WTC11 (cell line): ENCODE measurements at regions not wholly inside any gene's neighbourhood (a gene's known extent, or its start where the extent isn't known, plus 50 kb on each side); places are given as distances from the start of the nearest gene placed in this dataset.
A peak's percentile ranks its signal among the peaks of the same experiment; 100 is the strongest.

Experiments
- ATAC-seq: fragments of 200-7000 bp; cut with Tn5 transposase; 2 replicates; pipeline ENCODE4 v1.10.0; 2021; ENCODE audit warnings: mild to moderate bottlenecking, moderate library complexity
- CTCF ChIA-PET: fragments of 300-600 bp; sonication (Branson Sonifier 250); formaldehyde crosslinking; loops from one replicate; lab custom pipeline; 2021; ENCODE audit warnings: antibody characterized with exemption; lab: Charles Lee
- POLR2A ChIA-PET: fragments of 350-600 bp; sonication (Branson Sonifier 250); formaldehyde crosslinking; loops from one replicate; lab custom pipeline; 2021; ENCODE audit warnings: antibody characterized with exemption; lab: Charles Lee
- DNase-seq: peaks from one replicate; pipeline ENCODE4 v3.0.0; 2021; ENCODE audit warnings: low spot score
- H3K27ac Mint-ChIP-seq: 2 replicates; pipeline ENCODE4 v1.8.0; 2021; ENCODE audit warnings: mixed read lengths
- H3K27me3 Mint-ChIP-seq: 2 replicates; pipeline ENCODE4 v1.8.0; 2021; ENCODE audit warnings: low read depth, mild to moderate bottlenecking, moderate library complexity, mixed read lengths
- H3K36me3 Mint-ChIP-seq: 2 replicates; pipeline ENCODE4 v1.8.0; 2021; ENCODE audit warnings: mixed read lengths
- H3K4me1 Mint-ChIP-seq: 2 replicates; pipeline ENCODE4 v1.8.0; 2022; ENCODE audit warnings: mixed read lengths
- H3K4me3 Mint-ChIP-seq: 2 replicates; pipeline ENCODE4 v1.8.0; 2021; ENCODE audit warnings: mild to moderate bottlenecking, moderate library complexity, mixed read lengths
- H3K9me3 Mint-ChIP-seq: 2 replicates; pipeline ENCODE4 v1.8.0; 2021; ENCODE audit warnings: mixed read lengths
- ARID4B ChIP-seq: sonication (generic); formaldehyde crosslinking; IDR thresholded peaks from 2 replicates; pipeline ENCODE4 v1.8.0; 2023; ENCODE audit warnings: missing genetic modification reagents, mild to moderate bottlenecking, borderline replicate concordance
- ATF1 ChIP-seq: sonication (generic); formaldehyde crosslinking; IDR thresholded peaks from 2 replicates; pipeline ENCODE4 v1.8.1; 2023; ENCODE audit warnings: mild to moderate bottlenecking, moderate library complexity, missing genetic modification reagents
- CREB1 ChIP-seq: sonication (generic); formaldehyde crosslinking; IDR thresholded peaks from 2 replicates; pipeline ENCODE4 v1.8.0; 2023; ENCODE audit warnings: mild to moderate bottlenecking, missing genetic modification reagents
- CTCF ChIP-seq: fragments of 200-600 bp; IDR thresholded peaks from 2 replicates; pipeline ENCODE4 v1.8.0; 2022; ENCODE audit warnings: antibody characterized with exemption
- ELF4 ChIP-seq: sonication (generic); formaldehyde crosslinking; IDR thresholded peaks from 2 replicates; pipeline ENCODE4 v1.8.1; 2022; ENCODE audit warnings: low read depth, mild to moderate bottlenecking, moderate library complexity, missing genetic modification reagents
- ESRRA ChIP-seq: sonication (generic); formaldehyde crosslinking; IDR thresholded peaks from 2 replicates; pipeline ENCODE4 v1.8.1; 2022; ENCODE audit warnings: mild to moderate bottlenecking, missing genetic modification reagents, borderline replicate concordance
- ETV6 ChIP-seq: sonication (generic); formaldehyde crosslinking; IDR thresholded peaks from 2 replicates; pipeline ENCODE4 v1.8.1; 2022; ENCODE audit warnings: mild to moderate bottlenecking, missing genetic modification reagents
- IRF2 ChIP-seq: sonication (generic); formaldehyde crosslinking; IDR thresholded peaks from 2 replicates; pipeline ENCODE4 v1.8.0; 2022; ENCODE audit warnings: low read depth, missing genetic modification reagents, borderline replicate concordance
- MAX ChIP-seq: sonication (generic); formaldehyde crosslinking; IDR thresholded peaks from 2 replicates; pipeline ENCODE4 v1.8.0; 2022; ENCODE audit warnings: mild to moderate bottlenecking, missing genetic modification reagents
- MLX ChIP-seq: sonication (generic); formaldehyde crosslinking; IDR thresholded peaks from 2 replicates; pipeline ENCODE4 v1.8.1; 2023; ENCODE audit warnings: mild to moderate bottlenecking, missing genetic modification reagents, moderate library complexity
- NFATC4 ChIP-seq: fragments of 250-450 bp; sonication (Bioruptor Pico); IDR thresholded peaks from 2 replicates; pipeline ENCODE4 v1.9.0; 2021; ENCODE audit warnings: mild to moderate bottlenecking
- NFE2L1 ChIP-seq: sonication (generic); formaldehyde crosslinking; IDR thresholded peaks from 2 replicates; pipeline ENCODE4 v1.8.1; 2023; ENCODE audit warnings: missing genetic modification reagents
- NR3C1 ChIP-seq: sonication (generic); formaldehyde crosslinking; conservative IDR thresholded peaks from 2 replicates; pipeline ENCODE4 v1.8.1; 2023; ENCODE audit warnings: low read depth, mild to moderate bottlenecking, missing genetic modification reagents
- OVOL2 ChIP-seq: fragments of 250-450 bp; sonication (Bioruptor Pico); IDR thresholded peaks from 2 replicates; pipeline ENCODE4 v1.9.0; 2021; ENCODE audit warnings: mild to moderate bottlenecking, borderline replicate concordance
- PRRX2 ChIP-seq: fragments of 250-450 bp; sonication (Bioruptor Pico); IDR thresholded peaks from 2 replicates; pipeline ENCODE4 v1.8.0; 2021; ENCODE audit warnings: mild to moderate bottlenecking
- RELA ChIP-seq: sonication (generic); formaldehyde crosslinking; IDR thresholded peaks from 2 replicates; pipeline ENCODE4 v1.8.1; 2022; ENCODE audit warnings: missing genetic modification reagents, mild to moderate bottlenecking, borderline replicate concordance
- SMAD3 ChIP-seq: sonication (generic); formaldehyde crosslinking; IDR thresholded peaks from 2 replicates; pipeline ENCODE4 v1.8.0; 2022; ENCODE audit warnings: missing genetic modification reagents, mild to moderate bottlenecking, borderline replicate concordance
- SP1 ChIP-seq: sonication (generic); formaldehyde crosslinking; conservative IDR thresholded peaks from 2 replicates; pipeline ENCODE4 v1.8.1; 2022; ENCODE audit warnings: missing genetic modification reagents
- TEAD1 ChIP-seq: sonication (generic); formaldehyde crosslinking; IDR thresholded peaks from 2 replicates; pipeline ENCODE4 v1.8.0; 2022; ENCODE audit warnings: mild to moderate bottlenecking, missing genetic modification reagents
- ZMAT4 ChIP-seq: fragments of 250-450 bp; sonication (Bioruptor Pico); IDR thresholded peaks from 2 replicates; pipeline ENCODE4 v1.9.0; 2021; ENCODE audit warnings: mild to moderate bottlenecking
- ZNF219 ChIP-seq: sonication (generic); formaldehyde crosslinking; IDR thresholded peaks from 2 replicates; pipeline ENCODE4 v1.8.0; 2023; ENCODE audit warnings: missing genetic modification reagents, mild to moderate bottlenecking, borderline replicate concordance
- ZNF263 ChIP-seq: sonication (generic); formaldehyde crosslinking; IDR thresholded peaks from 2 replicates; pipeline ENCODE4 v1.8.1; 2022; ENCODE audit warnings: low read depth, mild to moderate bottlenecking, moderate library complexity, missing genetic modification reagents

- H3K4me1 Mint-ChIP-seq: peaks cover 24% of the 10 kb centered on the region
- peaks cover 22% of the 10 kb centered on the region for H3K27me3 Mint-ChIP-seq
- no peak for TF ChIP-seq NFATC4 (CRISPR knock-in tag)
- no peak for TF ChIP-seq CTCF
- TF ChIP-seq MAX (CRISPR knock-in tag): no peak
- no peak for TF ChIP-seq SMAD3 (CRISPR knock-in tag)
- TF ChIP-seq ELF4: no peak
- no peak for TF ChIP-seq ARID4B (CRISPR knock-in tag)
- no peak for TF ChIP-seq PRRX2 (CRISPR knock-in tag)
- TF ChIP-seq TEAD1 (CRISPR knock-in tag): no peak
- TF ChIP-seq SP1 (CRISPR knock-in tag): no peak
- no peak for TF ChIP-seq NFE2L1 (CRISPR knock-in tag)
- no peak for TF ChIP-seq IRF2 (CRISPR knock-in tag)
- no peak for TF ChIP-seq ZNF263
- no peak for TF ChIP-seq ESRRA
- TF ChIP-seq RELA: no peak
- no peak for TF ChIP-seq ATF1 (CRISPR knock-in tag)
- no peak for TF ChIP-seq MLX (CRISPR knock-in tag)
- no peak for TF ChIP-seq ETV6
- no peak for DNase-seq
- no peaks in the 10 kb centered on the region for H3K36me3 Mint-ChIP-seq
- H3K27ac Mint-ChIP-seq: no peak overlapping the region
- no peaks in the 10 kb centered on the region for H3K9me3 Mint-ChIP-seq
- ChIA-PET POLR2A (no interaction called here), CTCF (no interaction called here)
- no peak for ATAC-seq
- H3K4me3 Mint-ChIP-seq: no peak overlapping the region
Measured at GRCh38 chr12:114752217-114752616, 68.2 kb upstream of the TBX3 start.

- ChIA-PET POLR2A (no interaction called here), CTCF (no interaction called here)
- ATAC-seq (peak; percentile 80), DNase-seq (no peak)
- no peak overlapping the region for H3K27ac Mint-ChIP-seq
- H3K36me3 Mint-ChIP-seq: no peaks in the 10 kb centered on the region
- H3K9me3 Mint-ChIP-seq: no peaks in the 10 kb centered on the region
- H3K4me1 Mint-ChIP-seq: peaks cover 27% of the 10 kb centered on the region
- H3K27me3 Mint-ChIP-seq: peaks cover 22% of the 10 kb centered on the region
- no peak for TF ChIP-seq OVOL2 (CRISPR knock-in tag)
- TF ChIP-seq CREB1 (CRISPR knock-in tag): no peak
- no peak for TF ChIP-seq ZNF219 (CRISPR knock-in tag)
- TF ChIP-seq NR3C1 (CRISPR knock-in tag): no peak
- no peak for TF ChIP-seq ZMAT4 (CRISPR knock-in tag)
- H3K4me3 Mint-ChIP-seq: no peak overlapping the region
Measured at GRCh38 chr12:114751712-114752111, 67.7 kb upstream of the TBX3 start.
